GM12878 (cell line): ENCODE measurements at regions not wholly inside any gene's neighbourhood (a gene's known extent, or its start where the extent isn't known, plus 50 kb on each side); places are given as distances from the start of the nearest gene placed in this dataset.

Source experiments
- ATAC-seq: fragments of 200-7000 bp; cut with Tn5 transposase; 3 replicates; pipeline ENCODE4 v1.9.1; 2020; ENCODE audit warnings: mild to moderate bottlenecking, moderate library complexity
- BruUV-seq: library from RNA; stranded (reverse); fragments of 400-500 nt; replicated peaks from 2 replicates; lab custom pipeline; 2021; lab: Mats Ljungman, UMichigan
- CTCF ChIA-PET: fragments of 300-600 bp; sonication (Branson Sonifier 250); formaldehyde crosslinking; extraction: SDS; loops from one replicate; lab custom pipeline; 2021; ENCODE audit warnings: inconsistent platforms; lab: Yijun Ruan, JAX
- POLR2A ChIA-PET: fragments of 350-600 bp; formaldehyde crosslinking; extraction: SDS; loops from one replicate; lab custom pipeline; 2021; ENCODE audit warnings: inconsistent platforms; lab: Charles Lee
- RAD21 ChIA-PET: fragments of 300-600 bp; sonication (Branson Sonifier 250); formaldehyde crosslinking; loops from one replicate; lab custom pipeline; 2023; ENCODE audit warnings: antibody characterized with exemption; ENCODE audit not compliant: unreplicated experiment; lab: Charles Lee
- SMC1A ChIA-PET: fragments of 300-600 bp; sonication (Branson Sonifier 250); formaldehyde crosslinking; loops from one replicate; lab custom pipeline; 2023; ENCODE audit not compliant: unreplicated experiment, uncharacterized antibody; lab: Charles Lee
- DNase-seq: peaks from one replicate; pipeline ENCODE4 v3.0.0-alpha.2; 2011; ENCODE audit warnings: low read depth, low spot score
- FAIRE-seq: peaks from 3 replicates; lab custom pipeline; 2011; peaks lifted over from hg19 to GRCh38; lab: Jason Lieb, UNC
- H2AFZ ChIP-seq: 2 replicates; pipeline ENCODE4 v1.6.0; 2011; ENCODE audit warnings: low read depth, low read length, control low read depth; ENCODE audit not compliant: control insufficient read depth
- H3K27ac ChIP-seq: 2 replicates; pipeline ENCODE4 v1.5.1; 2011; ENCODE audit warnings: control low read depth; ENCODE audit not compliant: control insufficient read depth, insufficient read depth
- H3K27me3 ChIP-seq, 2 experiments: replicated peaks in 1 of 2; 2 replicates each; pipeline versions ENCODE4 v1.6.0 to v1.6.1; 2011; ENCODE audit warnings: low read length in 1 of 2; ENCODE audit not compliant: control insufficient read depth in 2 of 2, insufficient read depth in 2 of 2
- H3K36me3 ChIP-seq, 2 experiments: 2 replicates each; pipeline ENCODE4 v1.5.1; 2011; ENCODE audit warnings: low read length in 1 of 2; ENCODE audit not compliant: control insufficient read depth in 2 of 2, insufficient read depth in 2 of 2
- H3K4me1 ChIP-seq: 2 replicates; pipeline ENCODE4 v1.6.1; 2011; ENCODE audit warnings: mild to moderate bottlenecking, low read length, moderate library complexity, mixed read lengths; ENCODE audit not compliant: control insufficient read depth, insufficient read depth
- H3K4me2 ChIP-seq: 2 replicates; pipeline ENCODE4 v1.6.0; 2011; ENCODE audit warnings: control low read depth; ENCODE audit not compliant: control insufficient read depth, insufficient read depth
- H3K4me3 ChIP-seq: fragments of 200-600 bp; sonication (generic); 2 replicates; pipeline ENCODE4 v1.5.1; 2016
- H3K79me2 ChIP-seq: 2 replicates; pipeline ENCODE4 v1.6.0; 2011; ENCODE audit warnings: low read length; ENCODE audit not compliant: control insufficient read depth, insufficient read depth
- H3K9ac ChIP-seq: 2 replicates; pipeline ENCODE4 v1.8.0; 2011; ENCODE audit warnings: low read length, control low read depth, mixed read lengths; ENCODE audit not compliant: control insufficient read depth, insufficient read depth
- H3K9me3 ChIP-seq: replicated peaks from 3 replicates; pipeline ENCODE4 v1.5.1; 2011; ENCODE audit warnings: mild to moderate bottlenecking, low read length; ENCODE audit not compliant: control insufficient read depth, insufficient read depth
- H4K20me1 ChIP-seq: 2 replicates; pipeline ENCODE4 v1.6.0; 2011; ENCODE audit not compliant: control insufficient read depth, insufficient read depth
- ASH2L ChIP-seq: fragments of 300-600, 200-600 bp; sonication (generic); IDR thresholded peaks from 2 replicates; pipeline ENCODE4 v1.6.1; 2017; ENCODE audit warnings: low read depth, mild to moderate bottlenecking, borderline replicate concordance
- BRCA1 ChIP-seq: IDR thresholded peaks from 2 replicates; pipeline ENCODE4 v1.6.1; 2011; ENCODE audit warnings: low read depth, low read length, improper control_type of control experiment
- EED ChIP-seq: sonication (generic); IDR thresholded peaks from 2 replicates; pipeline ENCODE4 v1.6.1; 2016; ENCODE audit warnings: antibody characterized with exemption, low read depth
- MYB ChIP-seq: fragments of 150-350 bp; IDR thresholded peaks from 2 replicates; pipeline ENCODE4 v1.6.1; 2014; ENCODE audit warnings: mild to moderate bottlenecking, low read depth, low read length, borderline replicate concordance
- RFX5 ChIP-seq: IDR thresholded peaks from 2 replicates; pipeline ENCODE4 v1.6.1; 2011; ENCODE audit warnings: low read depth, low read length, improper control_type of control experiment
- SMARCA5 ChIP-seq: fragments of 450-650 bp; IDR thresholded peaks from 2 replicates; pipeline ENCODE4 v1.6.1; 2017; ENCODE audit warnings: mild to moderate bottlenecking
- SP1 ChIP-seq: IDR thresholded peaks from one replicate; pipeline ENCODE4 v1.6.1; 2011; ENCODE audit warnings: low read depth, low read length
- SUPT20H ChIP-seq: IDR thresholded peaks from 2 replicates; pipeline ENCODE4 v1.6.1; 2011; ENCODE audit warnings: low read depth, mild to moderate bottlenecking, low read length, moderate library complexity, borderline replicate concordance; ENCODE audit not compliant: control insufficient read depth
- ZNF217 ChIP-seq: fragments of 450-650 bp; IDR thresholded peaks from 2 replicates; pipeline ENCODE4 v1.6.1; 2017; ENCODE audit warnings: antibody characterized with exemption, mild to moderate bottlenecking
- ZNF592 ChIP-seq: fragments of 450-650 bp; IDR thresholded peaks from 2 replicates; pipeline ENCODE4 v1.6.1; 2017; ENCODE audit warnings: mild to moderate bottlenecking, moderate library complexity
- in situ Hi-C: fragments of 300-500 bp; cut with MboI; formaldehyde crosslinking; loops from 9 replicates; pipeline ENCODE4 v1.14.3; 2018; ENCODE audit warnings: mixed read lengths
- intact Hi-C: fragments of 100-400 bp; cut with micrococcal nuclease; formaldehyde crosslinking; loops from one replicate; pipeline ENCODE4 v1.14.2; 2022; ENCODE audit not compliant: unreplicated experiment
- TF ChIP-seq, protein P1 (sequence below): fragments of 450-650 bp; formaldehyde crosslinking; IDR thresholded peaks from 2 replicates; pipeline ENCODE4 v1.5.0; 2022; ENCODE audit warnings: mild to moderate bottlenecking, missing genetic modification characterization
- TF ChIP-seq, protein P2 (sequence below): IDR thresholded peaks from 2 replicates; pipeline ENCODE4 v1.6.1; 2011; ENCODE audit warnings: borderline replicate concordance, low read depth, mild to moderate bottlenecking, moderate library complexity, low read length; ENCODE audit not compliant: insufficient read depth, poor library complexity, severe bottlenecking

DNA sequence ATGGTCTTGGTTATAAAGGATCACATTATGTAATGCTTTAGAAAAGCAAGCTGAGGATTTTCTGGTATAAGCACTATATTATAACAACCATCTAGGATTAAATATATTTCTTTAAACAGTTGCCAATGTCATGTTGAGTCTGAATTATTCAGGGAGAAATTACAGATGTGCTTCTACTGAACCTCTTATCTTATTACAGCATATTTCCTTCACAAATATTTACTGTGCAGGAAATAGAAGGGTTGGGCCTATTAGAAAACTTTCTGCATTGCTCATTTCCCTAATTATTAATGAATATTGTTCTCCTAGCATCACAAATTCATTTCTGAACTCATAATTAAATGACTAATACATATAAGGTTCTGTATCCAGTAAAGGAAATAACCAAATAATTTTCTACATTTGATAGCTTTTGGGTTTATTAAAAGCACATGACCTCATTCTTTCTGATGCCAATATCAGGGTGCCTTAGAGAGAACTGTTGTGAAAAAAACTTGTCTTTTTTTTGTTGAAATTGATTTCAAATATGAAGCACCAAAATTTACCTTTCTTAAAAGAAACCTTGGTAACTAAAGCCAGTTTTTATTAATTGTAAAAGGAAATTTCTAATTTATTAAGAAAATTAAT lies 476.8 kb upstream of the PTGER4 start:
- SMC1A ChIA-PET = no interaction called here
- no peaks in the 10 kb centered on the region for H3K27me3 ChIP-seq
- H3K9ac ChIP-seq = no peak overlapping the region
- CTCF ChIA-PET = no interaction called here
- no peaks in the 10 kb centered on the region for H3K9me3 ChIP-seq
- H3K27ac ChIP-seq = no peak overlapping the region
- in situ Hi-C loops (no loop called here), intact Hi-C loops (no loop called here)
- TF ChIP-seq ZNF217 (no peak), SUPT20H (no peak), SP1 (no peak), RFX5 (no peak), EED (no peak), ASH2L (no peak), SMARCA5 (no peak), MYB (no peak), ZNF592 (no peak), BRCA1 (no peak)
- TF ChIP-seq, protein P1, sequence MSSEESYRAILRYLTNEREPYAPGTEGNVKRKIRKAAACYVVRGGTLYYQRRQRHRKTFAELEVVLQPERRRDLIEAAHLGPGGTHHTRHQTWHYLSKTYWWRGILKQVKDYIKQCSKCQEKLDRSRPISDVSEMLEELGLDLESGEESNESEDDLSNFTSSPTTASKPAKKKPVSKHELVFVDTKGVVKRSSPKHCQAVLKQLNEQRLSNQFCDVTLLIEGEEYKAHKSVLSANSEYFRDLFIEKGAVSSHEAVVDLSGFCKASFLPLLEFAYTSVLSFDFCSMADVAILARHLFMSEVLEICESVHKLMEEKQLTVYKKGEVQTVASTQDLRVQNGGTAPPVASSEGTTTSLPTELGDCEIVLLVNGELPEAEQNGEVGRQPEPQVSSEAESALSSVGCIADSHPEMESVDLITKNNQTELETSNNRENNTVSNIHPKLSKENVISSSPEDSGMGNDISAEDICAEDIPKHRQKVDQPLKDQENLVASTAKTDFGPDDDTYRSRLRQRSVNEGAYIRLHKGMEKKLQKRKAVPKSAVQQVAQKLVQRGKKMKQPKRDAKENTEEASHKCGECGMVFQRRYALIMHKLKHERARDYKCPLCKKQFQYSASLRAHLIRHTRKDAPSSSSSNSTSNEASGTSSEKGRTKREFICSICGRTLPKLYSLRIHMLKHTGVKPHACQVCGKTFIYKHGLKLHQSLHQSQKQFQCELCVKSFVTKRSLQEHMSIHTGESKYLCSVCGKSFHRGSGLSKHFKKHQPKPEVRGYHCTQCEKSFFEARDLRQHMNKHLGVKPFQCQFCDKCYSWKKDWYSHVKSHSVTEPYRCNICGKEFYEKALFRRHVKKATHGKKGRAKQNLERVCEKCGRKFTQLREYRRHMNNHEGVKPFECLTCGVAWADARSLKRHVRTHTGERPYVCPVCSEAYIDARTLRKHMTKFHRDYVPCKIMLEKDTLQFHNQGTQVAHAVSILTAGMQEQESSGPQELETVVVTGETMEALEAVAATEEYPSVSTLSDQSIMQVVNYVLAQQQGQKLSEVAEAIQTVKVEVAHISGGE = no peak
- TF ChIP-seq, protein P2, sequence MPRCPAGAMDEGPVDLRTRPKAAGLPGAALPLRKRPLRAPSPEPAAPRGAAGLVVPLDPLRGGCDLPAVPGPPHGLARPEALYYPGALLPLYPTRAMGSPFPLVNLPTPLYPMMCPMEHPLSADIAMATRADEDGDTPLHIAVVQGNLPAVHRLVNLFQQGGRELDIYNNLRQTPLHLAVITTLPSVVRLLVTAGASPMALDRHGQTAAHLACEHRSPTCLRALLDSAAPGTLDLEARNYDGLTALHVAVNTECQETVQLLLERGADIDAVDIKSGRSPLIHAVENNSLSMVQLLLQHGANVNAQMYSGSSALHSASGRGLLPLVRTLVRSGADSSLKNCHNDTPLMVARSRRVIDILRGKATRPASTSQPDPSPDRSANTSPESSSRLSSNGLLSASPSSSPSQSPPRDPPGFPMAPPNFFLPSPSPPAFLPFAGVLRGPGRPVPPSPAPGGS = no peak
- BruUV-seq = no TSS peak
- no peak for FAIRE-seq
- no peak overlapping the region for H3K4me3 ChIP-seq
- no peak for DNase-seq
- H3K4me1 ChIP-seq = no peaks in the 10 kb centered on the region
- ATAC-seq = no peak
- H2AFZ ChIP-seq = no peak overlapping the region
- POLR2A ChIA-PET = no interaction called here
- H3K4me2 ChIP-seq = no peak overlapping the region
- RAD21 ChIA-PET = no interaction called here
- H4K20me1 ChIP-seq = no peaks in the 10 kb centered on the region
- H3K36me3 ChIP-seq = no peaks in the 10 kb centered on the region
- H3K79me2 ChIP-seq = no peaks in the 10 kb centered on the region
